HT1080 (cell line): ENCODE measurements at regions not wholly inside any gene's neighbourhood (a gene's known extent, or its start where the extent isn't known, plus 50 kb on each side); places are given as distances from the start of the nearest gene placed in this dataset.

Source experiments
- DNase-seq: peaks from one replicate; pipeline ENCODE4 v3.0.0-alpha.2; 2015; ENCODE audit warnings: low read depth

DNA sequence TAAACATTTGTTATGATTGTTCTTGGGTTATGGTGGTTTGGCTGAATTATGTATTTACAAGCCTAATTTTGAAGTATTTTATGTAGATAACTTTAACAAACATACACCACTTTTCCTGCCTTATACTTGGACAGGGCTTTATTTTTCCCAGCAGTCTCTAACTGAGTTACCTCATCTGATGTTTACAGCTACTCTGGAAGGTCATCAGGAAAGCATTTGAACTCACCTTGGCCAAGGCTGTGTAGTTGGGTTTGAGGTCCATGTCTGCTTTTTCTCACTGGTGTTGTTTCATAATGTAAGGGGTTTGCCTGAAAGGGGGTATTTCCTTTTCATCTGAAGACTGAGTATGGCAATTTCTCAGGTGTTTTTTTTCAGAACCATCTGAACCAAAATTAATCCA, 193.5 kb downstream of the RWDD3 start:
- no peak for DNase-seq

DNA sequence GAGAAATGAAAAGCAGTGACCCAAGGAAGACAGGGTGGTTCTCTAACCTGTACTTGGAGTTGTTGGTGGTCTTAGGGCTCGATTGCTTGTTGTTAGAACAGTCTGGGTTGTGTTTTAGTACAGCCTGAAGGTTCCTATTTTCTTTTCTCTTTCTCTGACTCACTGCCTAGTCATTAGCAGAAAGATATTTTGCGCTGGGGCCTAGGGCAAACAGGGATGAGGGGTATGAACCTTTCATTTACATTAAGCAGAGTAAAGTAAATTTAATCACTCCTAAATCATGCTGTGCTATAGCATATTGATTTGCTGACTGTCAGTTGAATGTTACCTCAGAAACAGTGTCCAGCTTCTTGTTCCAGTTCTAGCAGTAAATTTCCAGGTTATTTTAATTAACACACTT, 197.2 kb downstream of the RWDD3 start:
- no peak for DNase-seq

DNA sequence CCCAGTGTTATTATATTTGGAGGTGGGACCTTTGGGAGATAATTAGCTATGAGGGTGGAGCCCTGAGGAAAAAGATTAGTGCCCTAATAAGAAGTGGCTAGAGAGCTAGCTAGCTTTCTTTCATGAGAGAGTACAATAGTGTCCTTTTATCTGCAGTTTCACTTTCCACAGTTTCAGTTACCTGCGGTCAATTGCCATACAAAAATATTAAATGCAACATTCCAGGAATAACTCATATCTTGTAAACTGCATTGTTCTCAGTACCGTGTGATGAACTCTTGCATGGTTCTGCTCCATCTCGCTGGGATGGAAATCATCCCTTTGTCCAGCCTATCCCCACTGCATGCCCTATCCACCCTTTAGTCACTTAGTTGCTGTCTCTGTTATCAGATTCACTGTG, 201.6 kb downstream of the RWDD3 start:
- DNase-seq: no peak

DNA sequence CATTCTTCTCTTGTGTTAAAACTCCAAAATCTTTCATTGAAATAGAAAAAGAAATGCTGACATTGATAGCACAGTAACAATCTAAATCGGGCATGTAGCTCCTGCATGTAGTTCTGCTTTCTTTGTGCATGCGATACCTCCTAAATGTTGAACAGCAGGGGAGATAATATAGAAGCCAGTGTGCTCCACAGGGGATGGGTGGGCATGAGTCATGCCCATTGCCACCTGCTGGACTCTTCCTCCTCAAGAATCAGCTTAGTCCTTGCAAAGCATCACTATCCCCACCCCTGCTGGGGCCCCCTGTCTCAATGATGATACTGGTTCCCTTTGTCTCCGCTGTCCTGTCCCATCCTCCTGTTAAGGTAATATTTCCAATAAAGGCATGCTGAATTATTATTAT, 203.0 kb downstream of the RWDD3 start:
- no peak for DNase-seq

DNA sequence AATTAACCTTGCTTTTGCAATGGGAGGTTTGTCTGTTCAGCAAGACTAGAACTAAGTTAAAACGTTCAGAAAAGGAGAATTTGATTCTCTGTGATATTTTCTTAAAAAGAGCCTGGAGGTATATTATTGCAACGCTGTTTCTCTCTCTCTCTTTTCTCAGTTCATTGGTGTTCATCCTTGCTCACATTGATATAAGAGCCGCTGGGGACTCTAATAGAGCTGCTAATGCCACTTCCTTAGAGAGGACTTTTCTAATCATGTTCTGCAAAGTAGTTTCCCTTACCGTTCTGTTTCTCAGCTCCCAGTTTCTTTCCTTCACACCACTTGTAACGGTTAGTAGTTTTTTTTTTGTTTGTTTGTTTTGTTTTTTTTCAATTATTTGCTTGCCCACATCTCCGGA, 203.8 kb downstream of the RWDD3 start:
- DNase-seq: no peak

DNA sequence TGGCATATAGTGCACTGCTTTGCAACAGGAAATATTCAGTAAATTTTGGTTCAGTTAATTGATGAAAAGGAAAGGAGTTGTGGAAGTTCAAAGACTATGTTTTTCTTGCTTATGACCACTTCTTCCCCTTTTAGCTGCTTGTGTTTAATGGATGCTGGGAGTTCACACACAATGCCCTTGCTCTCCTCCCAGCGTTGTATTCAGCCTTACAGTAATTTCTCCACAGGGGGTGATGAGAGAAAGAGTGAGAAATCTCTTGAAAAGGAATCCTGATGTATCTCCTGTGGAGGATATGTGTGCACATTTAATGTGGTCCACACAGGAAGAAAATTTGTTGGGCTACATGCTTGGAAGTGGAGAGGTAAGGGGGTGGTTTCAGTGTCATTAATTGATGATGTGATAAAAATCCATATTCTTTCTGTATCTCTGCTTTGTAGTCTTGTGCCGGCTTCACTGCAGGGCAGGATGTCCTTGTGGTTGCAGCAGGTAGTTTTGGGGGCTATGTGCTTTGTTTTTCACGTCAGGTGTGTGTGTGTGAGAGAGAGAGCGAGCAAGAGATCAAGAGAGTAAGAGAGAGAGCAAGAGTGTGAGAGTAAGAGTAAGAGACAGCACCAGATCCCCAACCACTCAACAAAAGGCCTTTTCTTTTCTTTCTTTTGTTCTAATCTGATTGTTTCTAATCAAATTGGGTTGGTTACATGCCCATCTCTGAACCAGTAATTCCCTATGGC, 204.4 kb downstream of the RWDD3 start:
- no peak for DNase-seq

DNA sequence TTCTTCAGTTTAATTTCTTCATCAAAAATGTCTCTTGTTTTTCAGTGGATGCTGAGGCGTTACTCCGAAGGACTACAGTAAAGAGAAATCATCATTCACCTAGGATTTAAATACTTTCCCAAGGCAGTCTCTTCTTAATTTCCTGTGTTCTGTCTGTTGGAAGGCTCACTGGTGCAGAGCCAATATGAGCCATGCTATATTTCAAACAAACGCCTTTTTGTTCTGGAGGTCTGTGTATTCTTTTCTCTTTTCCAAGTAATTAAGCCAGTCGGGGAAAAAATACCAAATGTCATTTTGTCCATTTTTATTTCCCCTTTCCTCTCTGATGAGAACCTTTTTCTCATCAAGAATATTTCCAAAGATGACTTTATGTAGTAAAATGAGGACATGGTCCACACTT, 206.5 kb downstream of the RWDD3 start:
- DNase-seq: no peak

DNA sequence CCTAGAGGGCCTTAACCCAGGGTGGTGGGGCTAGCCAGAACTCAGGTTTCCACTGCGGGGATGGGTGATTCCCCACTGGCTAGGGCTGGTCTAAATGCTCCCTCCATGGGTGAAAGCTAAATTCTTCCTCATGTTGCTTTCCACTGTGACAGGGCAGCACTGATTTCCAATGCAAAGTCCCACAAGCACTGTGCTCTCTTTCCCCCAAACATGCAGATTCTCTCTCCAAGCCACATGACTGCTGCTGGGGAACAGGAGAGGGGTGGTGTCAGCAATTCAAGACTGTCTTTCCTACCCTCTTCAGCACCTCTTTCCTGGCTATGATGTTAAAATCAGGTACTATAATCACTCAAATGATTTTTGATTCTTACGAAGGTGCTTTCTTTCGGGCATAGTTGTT, 215.5 kb downstream of the RWDD3 start:
- DNase-seq: no peak

DNA sequence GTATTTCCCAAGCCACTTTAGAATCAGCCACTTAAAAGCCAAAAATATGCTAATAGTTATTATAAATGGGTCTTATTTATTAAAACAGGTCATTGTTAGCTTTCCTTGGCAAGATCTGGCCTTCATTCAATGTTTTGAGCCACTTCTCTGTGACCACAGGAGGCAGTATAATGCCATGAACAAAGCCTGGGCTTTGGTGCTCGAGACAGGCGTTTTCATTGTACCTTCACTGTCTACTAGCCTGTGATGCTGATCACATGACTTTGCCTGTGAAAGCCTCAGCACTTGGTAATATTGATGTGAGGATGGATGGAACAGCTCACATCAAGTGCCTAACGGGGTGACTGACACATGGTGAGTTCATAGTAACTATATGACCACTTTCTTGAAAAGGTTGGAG, 217.0 kb downstream of the RWDD3 start:
- DNase-seq: peak; percentile 10

DNA sequence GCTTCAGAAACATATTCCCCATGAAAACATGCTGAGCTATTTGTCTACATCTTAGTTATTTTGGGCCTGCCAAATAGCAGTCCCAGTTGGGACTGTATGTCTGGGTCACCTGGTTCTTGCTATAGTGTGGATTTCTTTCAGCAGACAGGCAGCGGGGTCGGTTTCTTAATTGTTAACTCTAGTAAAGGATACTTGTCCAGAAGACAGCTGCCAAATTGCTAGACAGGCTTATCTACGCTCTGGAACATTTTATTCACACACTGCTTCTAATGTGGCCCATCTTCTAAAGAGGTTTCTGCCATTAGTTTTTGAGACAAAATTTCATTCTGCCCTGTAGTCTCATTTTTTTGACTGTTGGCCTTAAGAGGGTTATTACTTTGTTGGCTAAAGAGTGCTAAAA, 217.9 kb downstream of the RWDD3 start:
- DNase-seq: no peak

DNA sequence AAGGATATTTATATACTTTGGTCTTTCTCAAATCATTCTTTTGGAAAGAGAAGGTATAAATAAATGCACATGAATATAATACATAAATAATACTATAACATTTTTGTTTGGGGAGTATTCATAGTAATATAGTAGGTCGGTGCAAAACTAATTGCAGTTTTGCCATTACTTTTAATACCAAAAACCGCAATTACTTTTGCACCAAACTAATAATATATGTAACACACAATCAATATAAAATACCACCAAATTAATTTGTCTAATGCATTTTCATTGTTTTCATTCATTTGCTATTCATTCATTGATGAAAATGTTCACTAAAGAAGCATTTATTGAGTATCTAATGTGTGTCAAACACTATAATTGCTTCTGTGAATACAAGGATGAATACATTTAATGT, 219.0 kb downstream of the RWDD3 start:
- DNase-seq: no peak

DNA sequence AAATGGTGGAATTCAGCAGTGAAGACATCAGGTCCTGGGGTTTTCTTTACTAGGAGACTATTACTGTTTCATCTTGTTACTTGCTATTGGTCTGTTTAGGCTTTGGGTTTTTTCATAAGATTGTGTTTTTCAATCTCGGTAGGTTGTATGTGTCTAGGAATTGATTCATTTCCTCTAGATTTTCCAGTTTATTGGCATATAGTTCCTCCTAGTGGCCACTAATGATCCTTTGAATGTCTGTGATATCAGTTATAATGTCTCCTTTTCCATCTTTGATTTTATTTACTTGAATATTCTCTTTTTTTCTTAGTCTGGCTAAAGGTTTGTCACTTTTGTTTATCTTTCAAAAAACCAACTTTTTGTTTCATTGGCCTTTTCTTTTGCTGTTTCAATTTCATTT, 233.0 kb downstream of the RWDD3 start:
- DNase-seq: peak; percentile 5

DNA sequence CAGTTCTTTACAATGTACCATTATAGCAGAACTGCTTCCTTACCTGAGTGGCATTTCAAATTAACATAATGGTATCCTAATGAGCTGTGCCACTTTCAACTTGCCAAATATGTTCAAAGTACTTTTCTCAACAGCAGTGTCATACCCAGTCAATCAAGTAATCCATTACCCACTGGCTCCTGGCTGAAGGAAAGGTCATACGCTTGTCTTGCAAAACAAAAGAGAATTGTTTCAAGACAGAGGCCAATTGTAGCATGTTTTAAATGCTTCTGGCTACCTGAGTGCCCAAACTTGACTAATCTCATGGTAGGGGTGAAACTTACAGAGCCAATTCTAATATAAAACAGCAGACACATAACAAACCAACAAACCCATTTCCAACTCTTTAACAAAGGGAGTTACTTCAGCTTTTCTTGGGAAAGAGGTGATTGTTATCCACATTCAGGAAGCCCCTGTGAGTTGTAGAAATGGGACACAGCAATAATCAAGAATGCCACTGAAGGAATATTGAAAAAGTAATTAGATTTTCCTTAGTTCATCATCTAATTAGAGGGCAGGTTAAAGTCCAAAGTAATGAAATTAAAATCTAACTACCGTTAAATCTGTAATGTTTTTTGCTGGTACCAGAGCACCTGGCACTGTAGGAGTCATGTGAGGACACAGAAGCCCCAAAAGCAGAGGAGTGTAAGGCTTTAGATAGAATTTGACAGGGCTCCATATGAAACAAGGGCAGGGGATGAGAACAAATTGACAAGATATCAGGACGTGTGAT, 241.9 kb downstream of the RWDD3 start:
- DNase-seq: no peak

DNA sequence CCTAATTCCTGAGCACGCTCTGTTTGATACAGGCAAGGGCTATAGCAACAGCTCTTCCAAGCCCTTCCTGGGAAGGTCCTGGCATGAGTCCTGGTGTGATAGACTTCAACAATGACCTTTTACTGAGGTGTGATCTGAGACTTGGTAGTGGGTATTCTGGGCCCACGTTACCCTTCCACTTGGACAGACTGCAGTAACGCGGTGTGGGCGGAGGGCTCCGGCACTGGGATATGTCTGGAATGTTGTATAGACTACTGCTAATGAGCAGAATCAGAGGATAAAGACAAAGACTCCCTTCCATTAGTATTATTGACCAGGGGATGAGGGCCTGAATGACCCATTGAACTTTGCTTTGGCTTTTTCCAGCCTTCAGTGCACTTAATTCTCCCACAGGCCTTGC, 262.3 kb downstream of the RWDD3 start:
- no peak for DNase-seq

DNA sequence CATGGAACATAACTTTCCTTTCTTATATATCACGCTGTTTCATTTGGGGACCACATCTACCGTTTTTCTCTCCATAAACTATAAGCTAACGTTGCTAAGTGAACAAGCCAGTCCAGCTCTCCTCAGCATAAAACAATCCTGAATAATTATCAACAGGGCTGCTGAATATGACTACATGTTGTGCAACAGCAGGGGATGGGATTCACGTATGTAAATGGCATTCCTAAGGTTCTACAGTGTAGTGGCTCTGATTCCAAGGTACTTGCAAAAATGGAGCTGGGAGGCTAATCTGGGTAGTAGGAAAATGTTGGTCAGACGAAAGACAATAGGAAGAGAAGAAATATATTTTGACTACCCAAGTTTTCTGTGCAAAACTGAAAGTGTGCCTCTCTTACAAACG, 262.8 kb downstream of the RWDD3 start:
- no peak for DNase-seq

DNA sequence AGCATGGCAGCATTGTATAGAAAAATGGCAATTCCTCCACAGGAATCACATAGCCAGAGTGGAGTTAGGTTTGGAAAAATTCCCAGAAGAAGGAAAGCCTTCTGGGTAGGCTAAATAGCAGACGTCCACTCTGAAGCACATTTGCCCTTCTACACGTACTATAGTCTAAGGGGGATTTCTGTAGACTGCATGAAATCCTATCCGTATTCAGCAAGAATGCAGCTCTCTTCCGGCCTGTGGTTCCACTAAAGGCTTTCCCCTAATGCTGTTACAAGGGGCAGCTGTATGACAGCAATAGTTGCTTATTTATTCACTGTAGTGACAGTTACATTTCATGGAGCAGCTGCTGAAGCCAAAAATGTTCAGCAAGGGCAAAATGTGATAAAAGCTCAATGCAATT, 263.6 kb downstream of the RWDD3 start:
- DNase-seq: peak; percentile 7

DNA sequence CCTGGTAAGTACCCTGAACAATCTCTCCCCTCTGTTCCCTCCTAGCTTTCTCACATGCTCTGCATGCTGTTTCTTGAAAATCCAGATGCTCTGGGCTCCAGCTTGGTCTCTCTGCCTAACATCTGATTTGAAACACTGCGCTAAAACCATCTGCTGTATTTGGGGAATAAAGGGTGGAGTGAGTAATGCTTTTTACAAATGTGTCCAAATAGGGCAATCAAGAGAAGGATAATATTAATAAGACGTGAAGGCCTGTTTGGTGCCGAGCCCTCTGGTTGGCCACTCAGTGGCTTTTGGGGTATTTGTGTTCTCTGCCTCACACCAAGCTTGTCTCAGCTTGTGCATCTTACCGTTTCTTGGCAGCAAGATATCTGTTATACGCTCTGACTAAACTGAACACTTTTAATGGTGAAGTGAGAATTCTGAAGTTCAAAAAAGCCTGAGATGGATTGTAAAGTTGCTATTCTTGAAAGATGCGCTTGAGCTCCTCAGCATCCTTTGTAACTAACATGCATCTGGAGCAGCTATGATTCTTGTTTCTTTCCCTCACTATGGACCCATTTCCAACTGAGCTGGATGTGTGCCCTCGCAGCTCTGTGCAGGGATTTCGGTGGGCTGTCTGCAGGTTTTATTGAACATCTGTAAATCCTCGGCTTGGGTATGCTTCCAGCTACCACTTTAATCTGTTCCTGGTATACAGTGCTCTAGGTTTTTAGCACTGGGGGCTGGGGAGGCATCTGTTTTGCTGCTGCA, 269.4 kb downstream of the RWDD3 start:
- DNase-seq: no peak

DNA sequence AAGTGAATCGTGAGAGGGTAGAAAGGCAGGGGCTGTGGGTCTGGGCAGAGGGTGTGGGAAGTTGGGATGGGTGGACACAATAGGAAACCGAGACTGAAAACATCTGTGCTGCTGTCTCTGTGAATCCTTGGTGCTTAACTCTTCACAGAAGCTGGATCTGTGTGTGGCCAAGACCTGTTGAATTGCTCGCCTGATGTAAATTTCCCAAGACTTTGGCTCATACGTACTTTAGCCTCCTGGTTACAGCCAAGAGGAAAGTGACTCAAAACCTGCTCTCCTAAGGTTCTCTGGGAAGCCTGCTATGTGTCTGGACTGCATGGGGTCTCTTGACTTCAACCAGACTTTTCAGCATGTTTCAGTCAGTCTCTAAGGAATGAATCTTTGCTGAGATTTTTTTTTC, 270.3 kb downstream of the RWDD3 start:
- no peak for DNase-seq

DNA sequence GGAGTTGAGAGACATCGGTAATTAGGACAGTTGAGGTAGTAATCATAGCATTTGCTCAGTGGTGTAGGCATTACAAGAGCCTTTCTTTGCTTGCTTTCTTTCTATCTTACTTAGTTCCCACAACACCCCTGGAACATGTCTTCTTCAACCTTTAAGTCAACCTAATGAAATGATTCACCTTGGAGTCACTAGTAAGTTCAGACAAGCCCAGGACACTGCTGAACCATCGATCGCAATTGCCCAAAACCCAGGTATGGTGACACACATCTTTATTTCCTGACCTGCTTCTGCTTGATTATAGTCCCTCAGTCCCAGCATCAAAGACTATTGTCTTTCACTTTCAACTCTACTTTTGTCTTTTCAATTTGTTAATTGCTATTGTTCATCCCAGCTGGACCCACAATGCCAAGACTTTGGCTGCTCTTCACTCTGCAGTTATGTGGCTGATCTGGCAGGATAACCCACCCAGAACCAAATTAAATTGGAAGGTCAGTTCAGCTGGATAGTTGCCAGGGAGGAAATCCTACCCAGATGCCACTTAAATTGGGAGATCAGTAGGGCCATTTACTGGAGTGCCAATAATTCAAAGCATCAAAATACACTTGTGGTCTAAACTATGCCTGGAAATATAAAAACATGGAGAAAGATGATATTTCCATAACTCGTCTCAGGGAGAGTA, 272.9 kb downstream of the RWDD3 start:
- no peak for DNase-seq

DNA sequence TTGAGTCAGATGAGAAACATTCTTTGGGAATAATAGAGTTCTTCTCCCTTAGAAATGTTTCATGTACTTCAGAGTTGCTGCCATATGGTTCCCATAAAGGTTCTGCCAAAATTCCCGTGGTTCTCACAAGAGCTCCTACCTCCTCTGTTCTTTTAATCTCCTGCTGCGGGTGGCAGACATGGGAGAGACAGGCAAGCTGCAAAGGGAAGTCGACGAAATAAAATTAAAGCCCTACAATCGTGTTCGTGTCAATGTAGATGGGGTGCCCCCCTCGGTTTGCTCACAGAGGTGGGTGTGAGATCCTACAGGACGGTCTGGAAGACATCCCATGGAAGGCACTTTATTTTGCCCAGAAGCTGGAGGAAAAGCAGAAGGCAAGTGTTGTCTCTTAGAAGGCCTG, 276.0 kb downstream of the RWDD3 start:
- DNase-seq: no peak

DNA sequence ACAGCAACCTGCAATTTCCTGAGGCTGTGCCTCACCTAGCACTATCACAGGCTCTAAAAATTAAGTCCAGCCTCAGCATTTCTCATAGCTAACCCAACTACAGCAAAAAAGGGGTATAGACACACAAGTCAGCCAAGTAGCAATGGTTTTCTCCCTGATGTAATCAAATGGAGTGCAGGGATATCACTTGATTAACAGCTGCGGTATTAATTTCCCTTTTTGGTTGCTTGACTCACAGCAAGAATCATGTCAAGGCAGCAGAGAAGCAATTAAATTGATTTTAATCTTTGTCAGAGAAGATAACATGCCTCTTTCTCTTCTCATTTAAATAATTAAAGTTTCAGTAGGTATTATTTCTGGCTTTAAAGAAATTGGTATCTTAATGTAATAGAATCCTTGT, 278.9 kb downstream of the RWDD3 start:
- DNase-seq: no peak

DNA sequence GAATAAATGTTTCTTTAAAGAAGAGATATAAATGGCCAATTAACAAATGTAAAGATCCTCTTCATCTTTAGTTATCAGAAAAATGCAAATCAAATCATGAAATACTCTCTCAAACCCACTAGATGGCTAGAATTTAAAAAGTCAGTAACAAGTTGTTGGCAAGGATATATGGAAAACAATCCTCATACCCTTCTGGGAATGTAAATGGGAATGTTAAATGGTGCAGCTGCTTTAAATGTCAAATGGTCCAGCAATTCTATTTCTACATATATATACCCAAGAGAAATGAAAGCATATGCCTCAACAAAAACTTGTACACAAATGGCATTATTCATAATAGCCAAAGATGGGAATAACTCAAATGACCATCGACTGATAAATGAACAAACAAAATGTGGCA, 283.5 kb downstream of the RWDD3 start:
- DNase-seq: no peak
